Activated CD8-positive, alpha-beta T cell treated with anti-CD3 and anti-CD28 coated beads, Interleukin-2, amount 10 ng/mL, durations not matched to agents 7 days and 5 days (primary cell): ENCODE measurements at regions not wholly inside any gene's neighbourhood (a gene's known extent, or its start where the extent isn't known, plus 50 kb on each side); places are given as distances from the start of the nearest gene placed in this dataset.
"Not testable (repeated sequence)": the region's sequence is repeated elsewhere in the genome, so short reads cannot be mapped to it uniquely, and the experiment has no call there.

Source experiments
- ATAC-seq: fragments of 150-1000 bp; cut with Tn5 transposase; one replicate; pipeline ENCODE4 v1.10.0; 2021; ENCODE audit warnings: moderate library complexity
- CTCF ChIA-PET: fragments of 350-600 bp; sonication (Branson Sonifier 250); formaldehyde crosslinking; loops from one replicate; lab custom pipeline; 2021; ENCODE audit warnings: antibody characterized with exemption; lab: Charles Lee
- POLR2A ChIA-PET: fragments of 350-600 bp; sonication (Branson Sonifier 250); formaldehyde crosslinking; loops from one replicate; lab custom pipeline; 2021; ENCODE audit warnings: antibody characterized with exemption; lab: Charles Lee
- DNase-seq: peaks from one replicate; pipeline ENCODE4 v3.0.0-alpha.2; 2020
- H3K27ac Mint-ChIP-seq: one replicate; pipeline ENCODE4 v1.8.0; 2021; ENCODE audit warnings: mild to moderate bottlenecking, mixed read lengths
- H3K27me3 Mint-ChIP-seq: one replicate; pipeline ENCODE4 v1.8.0; 2021; ENCODE audit warnings: low read depth, mixed read lengths
- H3K36me3 Mint-ChIP-seq: one replicate; pipeline ENCODE4 v1.8.0; 2021; ENCODE audit warnings: low read depth, mixed read lengths
- H3K4me1 Mint-ChIP-seq: one replicate; pipeline ENCODE4 v1.8.0; 2021; ENCODE audit warnings: low read depth, mixed read lengths
- H3K4me3 Mint-ChIP-seq: one replicate; pipeline ENCODE4 v1.8.0; 2021; ENCODE audit warnings: mild to moderate bottlenecking, mixed read lengths
- H3K9me3 Mint-ChIP-seq: one replicate; pipeline ENCODE4 v1.8.0; 2022; ENCODE audit warnings: mixed read lengths; ENCODE audit not compliant: insufficient read depth

- no peak for DNase-seq
- H3K27me3 Mint-ChIP-seq, result no peaks in the 10 kb centered on the region
- H3K9me3 Mint-ChIP-seq, result peaks cover 5% of the 10 kb centered on the region
- H3K27ac Mint-ChIP-seq, result no peak overlapping the region
- H3K36me3 Mint-ChIP-seq, result no peaks in the 10 kb centered on the region
- ChIA-PET CTCF (no interaction called here), POLR2A (no interaction called here)
- H3K4me1 Mint-ChIP-seq, result no peaks in the 10 kb centered on the region
- no peak for ATAC-seq
- no peak overlapping the region for H3K4me3 Mint-ChIP-seq
These were observed 2277.7 kb upstream of the AGA start for GRCh38 chr4:179719766-179720450.

DNA sequence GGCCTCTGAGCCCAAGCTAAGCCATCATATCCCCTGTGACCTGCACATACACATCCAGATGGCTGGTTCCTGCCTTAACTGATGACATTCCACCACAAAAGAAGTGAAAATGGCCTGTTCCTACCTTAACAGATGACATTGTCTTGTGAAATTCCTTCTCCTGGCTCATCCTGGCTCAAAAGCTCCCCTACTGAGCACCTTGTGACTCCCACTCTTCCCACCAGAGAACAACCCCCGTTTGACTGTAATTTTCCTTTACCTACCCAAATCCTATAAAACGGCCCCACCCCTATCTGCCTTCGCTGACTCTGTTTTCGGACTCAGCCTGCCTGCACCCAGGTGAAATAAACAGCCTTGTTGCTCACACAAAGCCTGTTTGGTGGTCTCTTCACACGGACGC is 2284.3 kb upstream of the AGA start:
- DNase-seq, H3K4me1 Mint-ChIP-seq, H3K27ac Mint-ChIP-seq, H3K27me3 Mint-ChIP-seq, CTCF ChIA-PET, ATAC-seq, POLR2A ChIA-PET, H3K4me3 Mint-ChIP-seq, H3K36me3 Mint-ChIP-seq, H3K9me3 Mint-ChIP-seq: not testable (repeated sequence)

GRCh38 chr4:179728305-179728704 is 2286.1 kb upstream of the AGA start:
- ATAC-seq (no peak), DNase-seq (no peak)
- CTCF ChIA-PET, result no interaction called here
- Mint-ChIP-seq H3K36me3 (no peaks in the 10 kb centered on the region), H3K27me3 (no peaks in the 10 kb centered on the region), H3K4me1 (no peaks in the 10 kb centered on the region), H3K9me3 (peaks cover 3% of the 10 kb centered on the region), H3K27ac (no peak overlapping the region), H3K4me3 (no peak overlapping the region)
- POLR2A ChIA-PET, result no interaction called here

GRCh38 chr4:179736820-179737219 is 2294.6 kb upstream of the AGA start:
- POLR2A ChIA-PET, H3K36me3 Mint-ChIP-seq, CTCF ChIA-PET, H3K9me3 Mint-ChIP-seq, ATAC-seq, H3K27me3 Mint-ChIP-seq, H3K4me1 Mint-ChIP-seq, DNase-seq, H3K27ac Mint-ChIP-seq, H3K4me3 Mint-ChIP-seq: not testable (repeated sequence)

DNA sequence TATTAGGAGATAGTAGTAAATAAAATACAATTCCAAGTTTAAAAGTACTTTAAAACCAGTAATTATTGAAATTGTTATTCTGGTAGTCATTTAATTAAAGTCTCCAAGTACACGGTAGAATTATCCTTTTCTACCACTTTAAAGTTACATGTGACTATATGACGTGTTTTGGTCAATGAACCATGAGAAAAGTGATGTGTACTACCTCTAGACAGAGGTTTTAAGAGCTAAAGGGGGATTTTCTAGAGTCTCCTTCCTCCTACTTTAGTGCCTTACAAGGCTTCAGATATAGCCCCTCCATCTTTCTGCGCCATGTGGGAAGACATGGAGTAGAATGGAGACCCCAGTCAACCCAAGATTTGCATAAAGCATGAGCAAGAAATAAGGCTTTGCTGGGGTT is 2296.6 kb upstream of the AGA start:
- Mint-ChIP-seq H3K9me3 (no peaks in the 10 kb centered on the region), H3K27ac (no peak overlapping the region), H3K4me1 (no peaks in the 10 kb centered on the region), H3K27me3 (no peaks in the 10 kb centered on the region), H3K4me3 (no peak overlapping the region), H3K36me3 (no peaks in the 10 kb centered on the region)
- CTCF ChIA-PET, result interaction anchor here (0.6 kb wide), 1 partner anchor 25 kb away, joined by 3 read pairs; no protein-coding TSS in a partner anchor
- POLR2A ChIA-PET, result no interaction called here
- no peak for ATAC-seq
- no peak for DNase-seq

GRCh38 chr4:179747218-179747910 is 2305.1 kb upstream of the AGA start:
- Mint-ChIP-seq H3K9me3 (peaks cover 3% of the 10 kb centered on the region), H3K27ac (no peak overlapping the region), H3K36me3 (no peaks in the 10 kb centered on the region), H3K4me3 (no peak overlapping the region), H3K27me3 (no peaks in the 10 kb centered on the region), H3K4me1 (no peaks in the 10 kb centered on the region)
- CTCF ChIA-PET, result no interaction called here
- POLR2A ChIA-PET, result no interaction called here
- ATAC-seq (no peak), DNase-seq (no peak)

GRCh38 chr4:179748837-179749236 is 2306.6 kb upstream of the AGA start:
- Mint-ChIP-seq H3K4me1 (no peaks in the 10 kb centered on the region), H3K4me3 (no peak overlapping the region), H3K36me3 (no peaks in the 10 kb centered on the region), H3K27ac (no peak overlapping the region), H3K27me3 (no peaks in the 10 kb centered on the region), H3K9me3 (peaks cover 3% of the 10 kb centered on the region)
- POLR2A ChIA-PET, result no interaction called here
- DNase-seq, result no peak
- ATAC-seq, result no peak
- CTCF ChIA-PET, result no interaction called here

GRCh38 chr4:179750374-179750773 is 2308.1 kb upstream of the AGA start:
- Mint-ChIP-seq H3K4me1 (no peaks in the 10 kb centered on the region), H3K36me3 (no peaks in the 10 kb centered on the region), H3K9me3 (peaks cover 3% of the 10 kb centered on the region), H3K4me3 (no peak overlapping the region), H3K27me3 (no peaks in the 10 kb centered on the region), H3K27ac (no peak overlapping the region)
- no peak for ATAC-seq
- POLR2A ChIA-PET, result no interaction called here
- DNase-seq, result no peak
- CTCF ChIA-PET, result no interaction called here

DNA sequence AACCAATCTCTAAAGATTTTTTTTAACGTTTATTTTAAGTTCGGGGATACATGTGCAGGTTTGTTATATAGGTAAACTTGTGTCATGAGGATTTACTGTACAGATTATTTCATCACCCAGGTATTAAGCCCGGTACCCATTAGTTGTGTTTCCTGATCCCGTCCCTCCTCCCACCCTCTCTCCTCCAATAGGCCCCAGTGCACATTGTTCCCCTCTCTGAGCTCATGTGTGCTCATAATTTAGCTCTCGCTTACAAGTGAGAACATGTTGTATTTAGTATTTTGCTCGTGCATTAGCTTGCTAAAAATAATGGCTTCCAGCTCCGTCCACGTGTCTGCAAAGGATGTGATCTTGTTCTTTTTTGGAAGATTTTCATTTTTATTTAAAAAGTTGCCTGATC is 2309.4 kb upstream of the AGA start:
- no peak for ATAC-seq
- no peak for DNase-seq
- POLR2A ChIA-PET, result no interaction called here
- H3K27me3 Mint-ChIP-seq, result no peaks in the 10 kb centered on the region
- no peaks in the 10 kb centered on the region for H3K4me1 Mint-ChIP-seq
- peaks cover 3% of the 10 kb centered on the region for H3K9me3 Mint-ChIP-seq
- H3K27ac Mint-ChIP-seq, result no peak overlapping the region
- CTCF ChIA-PET, result no interaction called here
- no peak overlapping the region for H3K4me3 Mint-ChIP-seq
- no peaks in the 10 kb centered on the region for H3K36me3 Mint-ChIP-seq

DNA sequence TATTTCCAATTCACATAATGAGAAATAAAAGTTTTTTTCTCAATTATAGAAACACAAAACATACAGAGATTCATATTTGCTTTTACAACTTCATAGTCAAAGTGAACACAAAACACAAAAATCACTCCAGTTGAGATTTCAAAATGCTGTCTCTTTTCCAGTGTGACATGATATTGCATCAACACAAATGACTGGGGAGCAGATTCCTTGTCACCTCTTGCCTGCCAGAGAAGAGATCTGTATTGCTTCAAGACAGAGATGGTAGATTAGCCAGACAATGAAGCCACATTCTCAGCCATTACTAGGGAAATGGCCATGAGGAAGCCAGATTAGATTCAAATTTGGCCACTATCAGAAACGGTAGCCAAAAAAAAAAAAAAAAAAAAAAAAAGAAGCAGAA is 2313.1 kb upstream of the AGA start:
- no peaks in the 10 kb centered on the region for H3K4me1 Mint-ChIP-seq
- no peak overlapping the region for H3K27ac Mint-ChIP-seq
- no peak for DNase-seq
- no peak overlapping the region for H3K4me3 Mint-ChIP-seq
- CTCF ChIA-PET, result no interaction called here
- no peak for ATAC-seq
- no peaks in the 10 kb centered on the region for H3K36me3 Mint-ChIP-seq
- H3K9me3 Mint-ChIP-seq, result no peaks in the 10 kb centered on the region
- H3K27me3 Mint-ChIP-seq, result no peaks in the 10 kb centered on the region
- POLR2A ChIA-PET, result no interaction called here

DNA sequence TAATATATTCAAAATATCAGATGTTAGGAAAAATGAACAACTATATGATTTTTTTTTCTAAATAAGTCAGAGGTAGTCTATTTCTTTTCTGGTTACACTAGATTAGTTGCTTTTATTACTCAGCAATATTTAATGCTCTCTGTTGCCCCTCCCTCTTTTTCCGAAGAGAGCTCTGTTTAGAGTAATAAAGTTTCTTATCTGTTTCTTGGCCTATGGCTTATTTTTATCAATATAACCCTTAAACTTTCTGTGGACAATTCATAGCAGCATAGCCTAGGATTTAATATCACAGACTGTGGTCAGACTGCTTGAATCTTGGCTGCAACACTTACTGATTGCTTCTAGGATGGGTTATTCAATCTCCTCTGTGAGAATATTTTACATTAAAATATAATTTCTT is 2315.4 kb upstream of the AGA start:
- no peaks in the 10 kb centered on the region for H3K36me3 Mint-ChIP-seq
- no peak overlapping the region for H3K27ac Mint-ChIP-seq
- no peak overlapping the region for H3K4me3 Mint-ChIP-seq
- H3K27me3 Mint-ChIP-seq, result no peaks in the 10 kb centered on the region
- DNase-seq (no peak), ATAC-seq (no peak)
- no peaks in the 10 kb centered on the region for H3K4me1 Mint-ChIP-seq
- ChIA-PET CTCF (no interaction called here), POLR2A (no interaction called here)
- H3K9me3 Mint-ChIP-seq, result peaks cover 6% of the 10 kb centered on the region

- CTCF ChIA-PET, result no interaction called here
- ATAC-seq (no peak), DNase-seq (no peak)
- Mint-ChIP-seq H3K27me3 (no peaks in the 10 kb centered on the region), H3K27ac (no peak overlapping the region), H3K4me3 (no peak overlapping the region), H3K9me3 (peaks cover 10% of the 10 kb centered on the region), H3K4me1 (no peaks in the 10 kb centered on the region), H3K36me3 (no peaks in the 10 kb centered on the region)
- POLR2A ChIA-PET, result no interaction called here
These were observed 2320.6 kb upstream of the AGA start for GRCh38 chr4:179762840-179763239.
